ENCODE measurements at regions not wholly inside any gene's neighbourhood (a gene's known extent, or its start where the extent isn't known, plus 50 kb on each side); places are given as distances from the start of the nearest gene placed in this dataset.

- Mint-ChIP-seq H3K27me3 (peaks cover 2% of the 10 kb centered on the region), H3K4me1 (no peaks in the 10 kb centered on the region), H3K36me3 (no peaks in the 10 kb centered on the region), H3K27ac (no peak overlapping the region), H3K9me3 (no peaks in the 10 kb centered on the region), H3K4me3 (no peak overlapping the region)
- no peak for ATAC-seq (ENCODE audit: low read depth)
- no peak for DNase-seq
- POLR2A ChIA-PET, result no interaction called here
Measured at GRCh38 chr10:21260066-21260465, 265.4 kb downstream of the SKIDA1 start.

GRCh38 chr10:21257919-21258318 lies 267.6 kb downstream of the SKIDA1 start:
- Mint-ChIP-seq H3K4me3 (no peak overlapping the region), H3K36me3 (no peaks in the 10 kb centered on the region), H3K9me3 (no peaks in the 10 kb centered on the region), H3K27ac (no peak overlapping the region), H3K27me3 (peaks cover 2% of the 10 kb centered on the region), H3K4me1 (no peaks in the 10 kb centered on the region)
- POLR2A ChIA-PET, result no interaction called here
- ATAC-seq (ENCODE audit: low read depth), result no peak
- no peak for DNase-seq

- Mint-ChIP-seq H3K4me1 (no peaks in the 10 kb centered on the region), H3K9me3 (no peaks in the 10 kb centered on the region), H3K27ac (no peak overlapping the region), H3K27me3 (peaks cover 2% of the 10 kb centered on the region), H3K36me3 (no peaks in the 10 kb centered on the region), H3K4me3 (no peak overlapping the region)
- DNase-seq (no peak), ATAC-seq (ENCODE audit: low read depth) (no peak)
- POLR2A ChIA-PET, result no interaction called here
Measured at GRCh38 chr10:21257191-21257590, 268.3 kb downstream of the SKIDA1 start.

- no peaks in the 10 kb centered on the region for H3K4me1 Mint-ChIP-seq
- no peaks in the 10 kb centered on the region for H3K9me3 Mint-ChIP-seq
- no peak overlapping the region for H3K4me3 Mint-ChIP-seq
- POLR2A ChIA-PET, result no interaction called here
- DNase-seq, result no peak
- no peak for ATAC-seq (ENCODE audit: low read depth)
- no peak overlapping the region for H3K27ac Mint-ChIP-seq
- no peaks in the 10 kb centered on the region for H3K36me3 Mint-ChIP-seq
- H3K27me3 Mint-ChIP-seq, result no peaks in the 10 kb centered on the region
Measured at GRCh38 chr10:21249435-21249834, 276.0 kb downstream of the SKIDA1 start.

DNA sequence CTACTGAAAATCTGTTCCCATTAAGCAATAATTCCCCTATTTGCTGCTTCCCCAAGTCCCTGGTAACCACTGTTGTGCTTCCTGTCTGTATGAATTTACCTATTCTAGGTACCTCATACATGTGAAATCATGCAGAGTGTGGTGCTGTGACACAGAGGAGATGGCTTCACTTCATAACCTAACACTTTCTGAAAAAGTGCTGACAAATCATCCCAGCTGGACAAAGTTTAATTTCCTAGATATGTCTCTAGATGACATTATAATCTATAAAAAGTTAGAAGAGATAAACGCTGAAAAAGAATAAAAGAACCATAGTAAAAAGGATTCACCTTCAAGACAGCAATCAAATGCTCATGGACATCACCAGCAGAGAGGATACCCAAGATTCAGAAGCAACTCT lies 277.9 kb downstream of the SKIDA1 start:
- Mint-ChIP-seq H3K9me3 (no peaks in the 10 kb centered on the region), H3K4me1 (no peaks in the 10 kb centered on the region), H3K27me3 (no peaks in the 10 kb centered on the region), H3K27ac (no peak overlapping the region), H3K4me3 (no peak overlapping the region), H3K36me3 (no peaks in the 10 kb centered on the region)
- no peak for ATAC-seq (ENCODE audit: low read depth)
- no peak for DNase-seq
- POLR2A ChIA-PET, result no interaction called here

DNA sequence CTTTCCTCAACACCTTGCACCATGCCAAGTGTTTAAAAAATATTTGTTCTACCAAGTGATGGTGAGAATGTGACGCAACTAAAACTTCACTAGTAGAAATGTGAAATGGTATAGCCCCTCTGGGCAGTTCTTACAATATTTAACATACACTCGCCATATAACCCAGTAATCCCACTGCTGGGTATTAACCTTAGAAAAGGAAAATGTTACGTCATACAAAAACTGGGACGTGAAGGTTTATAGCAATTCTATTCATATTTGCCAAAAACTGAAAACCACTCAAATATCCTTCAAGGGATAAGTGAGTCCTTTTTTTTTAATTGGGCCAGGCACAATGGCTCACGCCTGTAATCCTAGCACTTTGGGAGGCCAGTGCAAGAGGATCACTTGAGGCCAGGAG lies 279.3 kb downstream of the SKIDA1 start:
- Mint-ChIP-seq H3K4me3 (no peak overlapping the region), H3K27ac (no peak overlapping the region), H3K9me3 (no peaks in the 10 kb centered on the region), H3K27me3 (no peaks in the 10 kb centered on the region), H3K4me1 (no peaks in the 10 kb centered on the region), H3K36me3 (no peaks in the 10 kb centered on the region)
- POLR2A ChIA-PET, result no interaction called here
- ATAC-seq (ENCODE audit: low read depth) (no peak), DNase-seq (no peak)

DNA sequence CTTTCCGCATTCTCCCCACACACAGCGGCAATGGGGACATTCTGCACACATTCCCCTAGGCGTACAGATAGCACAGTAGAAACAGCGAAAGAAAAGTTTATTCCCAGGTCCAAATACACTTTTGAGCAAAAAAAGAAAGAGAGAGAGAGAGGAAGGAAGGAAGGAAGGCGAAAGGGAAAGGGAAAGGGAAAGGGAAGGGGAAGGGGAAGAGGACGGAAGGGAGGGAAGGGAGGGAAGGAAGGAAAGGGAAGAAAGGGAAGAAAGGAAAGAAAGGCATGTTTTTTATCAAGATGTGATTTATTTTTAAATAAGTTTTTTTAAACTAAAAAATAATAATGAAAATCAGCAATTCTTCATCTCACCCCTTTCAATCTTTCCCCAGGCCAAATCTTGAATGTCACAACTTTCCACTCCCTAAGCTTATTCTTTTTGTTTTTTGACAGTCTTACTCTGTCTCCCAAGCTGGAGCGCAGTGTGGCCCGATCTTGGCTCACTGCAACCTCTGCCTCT lies 281.7 kb downstream of the SKIDA1 start:
- no peaks in the 10 kb centered on the region for H3K9me3 Mint-ChIP-seq

GRCh38 chr10:21242915-21243314 lies 282.6 kb downstream of the SKIDA1 start:
- no peak overlapping the region for H3K27ac Mint-ChIP-seq
- POLR2A ChIA-PET, result no interaction called here
- no peaks in the 10 kb centered on the region for H3K9me3 Mint-ChIP-seq
- H3K27me3 Mint-ChIP-seq, result peaks cover 2% of the 10 kb centered on the region
- H3K36me3 Mint-ChIP-seq, result no peaks in the 10 kb centered on the region
- DNase-seq (no peak), ATAC-seq (ENCODE audit: low read depth) (no peak)
- no peaks in the 10 kb centered on the region for H3K4me1 Mint-ChIP-seq
- H3K4me3 Mint-ChIP-seq, result no peak overlapping the region

More for the DNA sequence above, 281.7 kb downstream of the SKIDA1 start:
- no peak for DNase-seq
- Mint-ChIP-seq H3K4me3 (no peak overlapping the region), H3K36me3 (no peaks in the 10 kb centered on the region), H3K27me3 (peaks cover 2% of the 10 kb centered on the region), H3K27ac (no peak overlapping the region), H3K4me1 (no peaks in the 10 kb centered on the region)
- POLR2A ChIA-PET, result no interaction called here
- ATAC-seq (ENCODE audit: low read depth), result no peak

- H3K27ac Mint-ChIP-seq, result no peak overlapping the region
- peaks cover 2% of the 10 kb centered on the region for H3K27me3 Mint-ChIP-seq
- no peaks in the 10 kb centered on the region for H3K4me1 Mint-ChIP-seq
- no peak overlapping the region for H3K4me3 Mint-ChIP-seq
- no peaks in the 10 kb centered on the region for H3K9me3 Mint-ChIP-seq
- H3K36me3 Mint-ChIP-seq, result no peaks in the 10 kb centered on the region
- DNase-seq (no peak), ATAC-seq (ENCODE audit: low read depth) (no peak)
- POLR2A ChIA-PET, result no interaction called here
Measured at GRCh38 chr10:21238717-21239116, 286.8 kb downstream of the SKIDA1 start.

DNA sequence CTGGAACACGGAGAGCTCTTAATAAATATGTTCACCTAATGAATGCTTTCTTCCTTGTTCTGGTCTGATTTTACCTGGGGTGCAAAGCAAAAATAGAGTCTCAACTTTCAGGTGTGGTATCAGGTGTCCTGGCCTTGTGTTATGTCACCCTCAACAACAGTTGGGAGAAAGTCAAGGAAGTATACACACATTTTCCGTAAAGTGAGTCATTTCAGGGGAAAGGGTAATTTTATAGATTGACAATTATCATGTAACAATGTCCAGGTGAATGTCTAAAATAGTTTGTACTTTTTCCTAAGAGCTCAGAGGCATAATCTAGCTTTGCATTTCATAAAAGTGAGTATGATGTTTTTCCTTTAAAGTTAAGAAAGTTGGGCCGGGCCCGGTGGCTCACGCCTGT lies 287.4 kb downstream of the SKIDA1 start:
- no peaks in the 10 kb centered on the region for H3K36me3 Mint-ChIP-seq

GRCh38 chr10:21234761-21235160 lies 290.7 kb downstream of the SKIDA1 start:
- H3K4me3 Mint-ChIP-seq, result no peak overlapping the region
- H3K36me3 Mint-ChIP-seq, result no peaks in the 10 kb centered on the region
- POLR2A ChIA-PET, result no interaction called here
- H3K4me1 Mint-ChIP-seq, result no peaks in the 10 kb centered on the region
- DNase-seq, result no peak
- no peaks in the 10 kb centered on the region for H3K9me3 Mint-ChIP-seq
- no peaks in the 10 kb centered on the region for H3K27me3 Mint-ChIP-seq
- no peak for ATAC-seq (ENCODE audit: low read depth)
- no peak overlapping the region for H3K27ac Mint-ChIP-seq

More for the DNA sequence above, 287.4 kb downstream of the SKIDA1 start:
- Mint-ChIP-seq H3K9me3 (no peaks in the 10 kb centered on the region), H3K27me3 (peaks cover 2% of the 10 kb centered on the region), H3K4me3 (no peak overlapping the region), H3K27ac (no peak overlapping the region), H3K4me1 (no peaks in the 10 kb centered on the region)
- DNase-seq, result no peak
- no peak for ATAC-seq (ENCODE audit: low read depth)
- POLR2A ChIA-PET, result no interaction called here

GRCh38 chr10:21230219-21230618 lies 295.3 kb downstream of the SKIDA1 start:
- Mint-ChIP-seq H3K9me3 (no peaks in the 10 kb centered on the region), H3K27me3 (no peaks in the 10 kb centered on the region), H3K4me3 (no peak overlapping the region), H3K4me1 (no peaks in the 10 kb centered on the region), H3K27ac (no peak overlapping the region), H3K36me3 (no peaks in the 10 kb centered on the region)
- ATAC-seq (ENCODE audit: low read depth), result no peak
- POLR2A ChIA-PET, result no interaction called here
- DNase-seq, result no peak

- H3K4me3 Mint-ChIP-seq, result no peak overlapping the region
- no peaks in the 10 kb centered on the region for H3K27me3 Mint-ChIP-seq
- POLR2A ChIA-PET, result no interaction called here
- H3K36me3 Mint-ChIP-seq, result no peaks in the 10 kb centered on the region
- no peak overlapping the region for H3K27ac Mint-ChIP-seq
- ATAC-seq (ENCODE audit: low read depth), result no peak
- no peak for DNase-seq
- H3K4me1 Mint-ChIP-seq, result no peaks in the 10 kb centered on the region
- peaks cover 2% of the 10 kb centered on the region for H3K9me3 Mint-ChIP-seq
Measured at GRCh38 chr10:21217748-21218367, 307.6 kb downstream of the SKIDA1 start.

- Mint-ChIP-seq H3K27ac (no peak overlapping the region), H3K4me1 (no peaks in the 10 kb centered on the region), H3K27me3 (no peaks in the 10 kb centered on the region), H3K36me3 (no peaks in the 10 kb centered on the region), H3K4me3 (no peak overlapping the region), H3K9me3 (peaks cover 2% of the 10 kb centered on the region)
- ATAC-seq (ENCODE audit: low read depth) (no peak), DNase-seq (no peak)
- POLR2A ChIA-PET, result no interaction called here
Measured at GRCh38 chr10:21217107-21217506, 308.4 kb downstream of the SKIDA1 start.

DNA sequence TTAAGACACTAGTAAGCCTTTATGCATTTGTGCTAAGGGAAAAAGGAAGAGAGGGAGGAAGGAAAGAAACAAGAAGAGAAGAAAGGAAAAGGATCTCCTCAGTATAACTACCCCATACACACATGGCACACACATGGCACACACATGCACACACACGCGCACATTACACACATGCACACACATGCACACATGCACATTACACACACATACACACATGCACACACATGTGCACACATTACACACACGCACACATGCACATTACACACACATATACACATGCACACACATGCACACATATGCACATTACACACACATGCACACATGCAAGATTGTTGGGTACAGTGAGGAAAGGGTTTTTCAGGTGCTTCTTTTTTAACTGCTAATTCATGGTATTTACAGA lies 311.2 kb downstream of the SKIDA1 start:
- ATAC-seq (ENCODE audit: low read depth), result no peak
- H3K36me3 Mint-ChIP-seq, result no peaks in the 10 kb centered on the region

More for the DNA sequence above, 311.2 kb downstream of the SKIDA1 start:
- Mint-ChIP-seq H3K4me3 (no peak overlapping the region), H3K4me1 (no peaks in the 10 kb centered on the region), H3K27me3 (peaks cover 3% of the 10 kb centered on the region), H3K27ac (no peak overlapping the region), H3K9me3 (peaks cover 2% of the 10 kb centered on the region)
- POLR2A ChIA-PET, result no interaction called here
- DNase-seq, result no peak

All from activated naive CD8-positive, alpha-beta T cell treated with anti-CD3 and anti-CD28 coated beads, Interleukin-2, amount 10 ng/mL, durations not matched to agents 7 days and 5 days (primary cell).